ENCODE measurements at regions not wholly inside any gene's neighbourhood (a gene's known extent, or its start where the extent isn't known, plus 50 kb on each side); places are given as distances from the start of the nearest gene placed in this dataset.

GRCh38 chr15:91790836-91791235, 62.7 kb upstream of the SLCO3A1 start:
- no peak for TF ChIP-seq CTCF (IDR thresholded peaks at IDR 0.05; ENCODE audit: low read depth, low read length)
- no peak for TF ChIP-seq POLR2A (IDR thresholded peaks at IDR 0.05; ENCODE audit: extremely low read depth, insufficient read length)
- TF ChIP-seq MAX (IDR thresholded peaks at IDR 0.05; ENCODE audit: low read depth, low read length): no peak

Measured in NB4 (cell line).